ENCODE measurements at regions not wholly inside any gene's neighbourhood (a gene's known extent, or its start where the extent isn't known, plus 50 kb on each side); places are given as distances from the start of the nearest gene placed in this dataset.

DNA sequence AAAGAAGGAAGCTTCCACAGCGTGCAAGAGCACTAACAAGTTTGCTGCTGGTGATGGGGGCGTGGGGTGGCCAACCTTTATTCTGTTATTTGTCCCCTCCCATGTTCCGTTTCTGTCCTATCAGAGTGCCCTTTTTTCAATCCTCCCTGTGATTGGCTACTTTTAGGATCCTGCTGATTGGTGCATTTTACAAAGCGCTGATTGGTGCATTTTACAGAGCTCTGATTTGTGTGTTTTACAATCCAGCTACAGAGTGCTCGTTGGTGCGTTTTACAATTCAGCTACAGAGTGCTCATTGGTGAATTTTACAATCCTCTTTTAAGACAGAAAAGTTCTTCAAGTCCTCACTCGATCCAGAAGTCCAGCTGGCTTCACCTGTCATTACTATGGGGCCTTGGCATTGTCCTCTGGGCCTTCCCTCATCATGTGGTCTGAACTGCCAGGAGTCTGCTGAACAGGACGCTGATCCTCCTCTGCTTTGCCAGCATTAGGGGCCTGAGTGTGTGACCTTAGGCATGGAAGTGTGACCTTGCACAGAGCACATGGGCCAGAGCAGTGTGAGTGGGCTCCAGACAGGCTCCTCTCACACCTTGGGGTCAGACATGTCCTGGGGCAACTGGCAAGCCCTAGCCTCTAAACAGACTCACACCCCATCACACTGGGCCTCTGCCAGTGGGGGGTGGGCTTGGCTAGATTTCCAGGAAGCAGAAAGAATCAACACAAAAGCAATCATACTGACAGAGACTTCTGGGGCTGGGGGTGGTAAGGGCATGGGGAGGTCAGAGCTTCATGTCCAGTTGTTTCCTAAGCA, 167.4 kb downstream of the PTPN20 start:
- no peak for DNase-seq

DNA sequence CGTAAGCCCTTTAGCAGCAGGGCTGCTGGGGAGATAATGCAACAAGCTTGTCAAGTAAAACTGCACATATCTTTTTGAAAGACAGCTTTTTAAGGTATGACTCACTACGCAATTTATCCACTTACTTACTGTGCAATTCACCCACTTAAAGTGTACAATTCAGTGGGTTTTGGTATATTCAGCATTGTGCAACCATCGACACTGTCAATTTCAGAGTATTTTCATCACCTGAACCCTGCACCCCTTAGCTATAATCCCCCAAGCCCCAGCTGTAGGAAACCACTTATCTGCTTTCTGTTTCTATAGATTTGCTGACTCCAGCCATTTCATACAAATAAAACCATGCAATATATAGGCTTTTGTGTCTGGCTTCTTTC, 168.0 kb downstream of the PTPN20 start:
- DNase-seq: no peak

DNA sequence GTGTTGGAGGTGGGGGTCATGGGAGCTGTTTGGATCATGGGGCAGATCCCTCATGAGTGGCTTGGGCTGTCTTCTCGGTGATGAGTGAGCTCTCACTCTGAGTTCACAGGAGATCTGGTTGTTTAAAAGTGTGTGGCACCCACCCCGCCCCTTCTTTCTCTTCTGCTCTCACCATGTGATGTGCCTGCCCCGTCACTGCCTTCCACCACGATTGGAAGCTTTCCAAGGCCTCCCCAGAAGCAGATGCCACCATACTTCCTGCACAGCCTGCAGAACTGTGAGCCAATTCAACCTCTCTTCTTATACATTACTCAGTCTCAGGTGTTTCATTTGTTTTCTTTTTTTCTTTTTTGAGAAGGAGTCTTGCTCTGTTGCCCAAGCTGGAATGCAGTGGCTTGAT, 170.0 kb downstream of the PTPN20 start:
- no peak for DNase-seq

DNA sequence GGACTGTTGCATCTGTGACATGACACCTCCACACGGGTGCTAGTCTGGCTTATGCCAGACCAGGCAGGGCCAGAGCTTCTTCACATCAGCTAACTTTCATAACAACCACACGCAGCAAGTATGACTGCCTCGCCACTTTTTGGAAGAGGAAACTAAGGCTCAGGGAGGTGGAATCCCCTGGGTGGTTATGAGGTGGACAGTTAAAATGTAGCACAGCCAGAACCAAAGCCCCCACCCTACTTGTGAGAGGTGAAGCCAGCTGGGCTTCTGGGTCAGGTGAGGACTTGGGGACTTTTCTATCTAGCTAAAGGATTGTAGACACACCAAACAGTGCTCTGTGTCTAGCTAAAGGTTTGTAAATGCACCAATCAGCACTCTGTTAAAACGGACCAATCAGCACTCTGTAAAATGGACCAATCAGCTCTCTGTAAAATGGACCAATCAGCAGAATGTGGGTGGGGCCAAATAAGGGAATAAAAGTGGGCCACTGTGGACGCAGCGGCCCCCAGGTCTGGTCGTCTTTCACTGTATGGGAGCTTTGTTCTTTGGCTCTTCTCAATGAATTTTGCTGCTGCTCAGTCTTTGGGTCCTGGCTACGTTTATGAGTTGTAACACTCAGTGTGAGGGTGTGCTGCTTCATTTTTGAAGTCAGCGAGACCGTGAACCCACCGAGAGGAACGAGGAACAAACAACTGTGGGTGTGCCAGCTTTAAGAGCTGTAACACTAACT, 171.0 kb downstream of the PTPN20 start:
- no peak for DNase-seq

DNA sequence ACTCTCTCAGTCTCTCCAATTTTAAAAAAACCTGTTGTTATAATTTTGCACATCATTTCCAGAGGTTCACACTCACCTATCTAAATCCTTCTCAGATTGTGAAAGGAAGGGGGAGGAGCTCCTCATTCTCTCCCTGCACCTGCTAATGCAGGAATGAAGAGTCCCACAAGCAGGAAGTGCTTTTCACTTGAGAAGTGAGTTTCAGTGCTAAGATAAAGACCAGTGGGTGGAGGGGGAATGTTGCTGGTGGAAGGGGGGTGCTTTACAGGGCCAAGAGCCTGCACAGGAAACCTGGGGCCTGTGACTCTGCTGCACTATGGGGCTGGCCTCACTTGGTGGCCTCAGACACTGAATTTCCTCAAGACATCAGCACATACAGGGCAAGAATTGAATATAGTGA, 176.4 kb downstream of the PTPN20 start:
- no peak for DNase-seq

DNA sequence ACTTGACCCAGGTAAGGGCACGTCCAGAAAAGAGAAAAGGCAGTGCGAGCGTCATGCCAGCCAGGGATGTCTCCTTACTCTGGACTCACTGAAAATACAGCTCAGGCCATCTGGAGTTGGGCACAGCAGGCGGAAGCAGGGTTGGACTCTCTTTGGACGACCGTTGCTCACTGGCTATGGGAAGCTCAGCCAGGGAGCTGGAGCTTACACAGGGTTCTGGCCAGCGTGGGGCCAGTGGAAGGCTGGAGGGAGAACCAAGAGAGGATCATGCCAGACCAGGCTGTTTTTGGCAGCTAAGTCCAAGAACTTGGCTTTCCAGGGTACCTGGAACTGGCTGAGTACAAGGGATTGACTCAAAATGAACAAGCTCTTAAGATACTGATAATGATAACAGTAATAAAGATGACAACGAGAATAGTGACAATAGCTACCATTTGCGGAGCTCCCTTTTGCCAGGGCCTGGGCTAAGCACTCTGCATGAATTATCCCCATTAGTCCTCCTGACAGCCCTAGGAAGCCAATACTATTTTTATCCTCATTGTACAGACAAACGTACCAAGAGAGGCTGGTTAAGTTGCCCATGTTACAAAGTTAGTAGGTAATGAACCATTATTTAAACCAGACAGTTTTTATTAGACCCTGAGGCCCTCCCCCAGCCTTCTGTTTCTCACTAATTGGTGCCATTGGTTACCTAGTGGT, 177.6 kb downstream of the PTPN20 start:
- DNase-seq: no peak

DNA sequence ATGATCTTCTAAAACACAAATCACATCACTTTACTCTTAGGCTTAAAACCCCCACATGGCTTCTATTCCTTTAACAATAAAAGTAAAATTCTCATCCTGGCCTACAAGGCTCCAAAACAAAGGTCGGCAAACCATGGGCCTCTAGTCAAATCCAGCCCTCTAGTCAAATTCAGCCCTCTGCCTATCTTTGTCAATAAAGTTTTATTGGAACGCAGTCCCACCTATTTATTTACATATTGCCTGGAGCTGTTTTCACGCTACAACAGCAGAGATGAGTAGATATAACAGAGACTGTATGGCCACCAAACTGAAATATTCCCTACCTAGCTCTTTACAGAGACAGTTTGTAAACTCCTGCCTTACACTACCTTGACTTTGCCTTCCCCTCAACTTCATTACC, 178.8 kb downstream of the PTPN20 start:
- DNase-seq: no peak

DNA sequence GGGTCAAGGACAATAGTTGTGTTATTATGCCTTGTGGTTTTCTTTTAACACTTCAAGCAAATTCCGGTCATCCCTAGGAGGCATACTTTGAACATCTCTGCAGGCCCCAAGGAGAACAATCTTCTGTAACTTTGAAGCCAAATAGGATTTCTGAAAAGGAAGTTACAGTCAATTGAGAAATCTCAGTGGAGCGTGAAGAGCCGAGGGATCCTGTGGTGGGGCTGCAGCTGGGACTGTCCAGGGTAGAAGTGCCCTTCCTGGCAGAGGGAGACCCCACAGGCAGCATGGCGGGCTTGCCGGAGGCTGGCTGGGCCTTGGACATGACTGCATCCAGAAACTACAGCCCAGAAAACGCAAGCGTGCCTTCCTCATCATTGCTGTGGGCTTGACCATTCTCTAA, 179.7 kb downstream of the PTPN20 start:
- DNase-seq: no peak

DNA sequence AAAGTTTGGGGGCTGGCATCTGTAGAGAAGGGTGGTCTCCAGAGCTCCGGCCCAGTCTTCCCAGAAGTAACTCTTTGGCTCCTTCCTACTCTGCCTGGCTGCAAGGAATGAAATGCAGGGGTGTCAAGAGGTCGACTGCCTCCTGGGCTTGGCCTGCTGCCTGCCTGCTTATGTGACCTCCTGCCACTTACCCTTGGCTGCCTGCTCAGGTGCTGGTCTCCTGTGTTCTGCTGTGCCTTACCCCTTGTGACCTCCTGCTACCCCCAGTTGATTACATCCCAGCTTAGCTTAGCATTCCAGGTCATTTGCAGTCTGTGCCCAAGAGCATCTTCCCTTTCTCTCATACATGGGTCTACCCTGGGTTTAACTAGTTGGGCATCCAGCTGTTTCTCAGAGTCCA, 180.2 kb downstream of the PTPN20 start:
- DNase-seq: no peak

DNA sequence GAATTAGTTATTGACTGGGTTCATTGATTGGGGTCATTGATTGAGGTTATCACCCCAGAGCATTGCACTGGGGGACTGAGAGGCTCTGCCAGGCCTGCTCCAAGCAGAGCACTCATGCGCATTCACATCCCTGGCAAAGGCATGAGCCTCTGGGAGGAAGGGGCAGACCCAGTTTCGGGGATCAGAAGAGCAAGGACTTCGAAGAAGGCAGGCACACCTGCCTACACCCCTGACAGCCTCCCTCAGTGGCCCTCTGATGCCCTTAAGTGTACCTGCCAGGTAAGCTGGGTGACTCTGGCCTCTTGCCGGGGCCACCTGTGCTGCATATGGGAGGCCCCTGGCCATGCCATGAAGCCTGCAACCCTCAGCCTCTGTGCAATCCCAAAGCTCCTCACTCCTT, 181.1 kb downstream of the PTPN20 start:
- no peak for DNase-seq

DNA sequence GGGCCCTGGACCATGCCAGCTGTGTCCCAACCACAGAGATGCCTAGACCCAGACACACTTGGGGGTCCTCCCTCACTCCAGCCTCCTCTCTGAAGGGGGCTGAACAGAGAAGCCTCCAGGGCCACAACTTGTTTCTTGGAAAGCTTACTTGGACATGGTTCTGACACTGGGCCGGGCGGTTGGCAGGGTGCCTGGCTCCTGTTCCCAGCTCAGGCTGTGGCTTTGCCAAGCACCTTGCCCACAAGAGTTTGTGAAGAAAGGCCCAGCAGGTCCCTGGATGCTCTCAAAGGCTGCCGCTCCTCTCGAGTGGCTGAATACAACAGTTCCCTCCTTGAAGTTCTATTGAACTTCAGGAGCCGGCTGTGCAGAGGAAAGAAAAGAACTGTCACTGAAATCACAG, 181.6 kb downstream of the PTPN20 start:
- DNase-seq: no peak

DNA sequence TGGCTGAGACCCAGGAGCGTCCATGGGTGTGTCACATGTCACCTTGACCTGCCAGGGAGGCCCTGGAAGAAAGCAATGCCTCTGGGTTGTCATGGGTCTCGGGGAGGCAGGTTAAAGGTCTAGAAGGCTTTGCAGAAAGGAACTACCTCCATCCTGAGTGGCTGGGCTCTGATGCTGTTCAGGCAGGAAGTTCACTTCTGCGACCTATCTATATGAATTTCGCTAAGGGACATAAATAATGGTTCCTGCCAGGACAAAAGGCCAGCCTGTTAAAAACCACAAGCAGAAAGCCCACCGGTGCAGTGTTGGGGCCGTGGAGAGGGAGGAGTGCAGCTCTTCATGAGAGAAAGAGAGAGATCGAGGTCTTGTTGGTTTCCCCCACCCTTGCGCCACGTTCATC, 182.9 kb downstream of the PTPN20 start:
- no peak for DNase-seq

DNA sequence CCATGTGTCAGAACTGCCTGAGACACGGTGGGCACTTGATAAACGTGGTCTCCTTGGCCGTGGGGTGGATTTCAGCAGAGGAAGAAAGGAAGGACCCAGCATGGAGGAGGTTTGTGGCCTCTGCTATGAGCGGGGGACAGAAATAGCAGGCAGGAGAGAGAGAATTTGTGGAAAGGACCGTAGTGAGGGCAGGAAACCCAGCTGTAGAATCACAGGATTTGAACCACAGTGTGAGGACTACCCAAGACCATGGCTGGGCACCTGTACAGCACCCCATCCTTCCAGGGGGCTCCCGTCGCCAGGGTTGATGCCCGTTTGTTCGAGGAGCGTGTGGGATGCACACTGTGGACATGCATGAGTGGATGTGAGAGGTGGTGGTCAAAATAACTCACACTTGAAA, 183.4 kb downstream of the PTPN20 start:
- DNase-seq: no peak

DNA sequence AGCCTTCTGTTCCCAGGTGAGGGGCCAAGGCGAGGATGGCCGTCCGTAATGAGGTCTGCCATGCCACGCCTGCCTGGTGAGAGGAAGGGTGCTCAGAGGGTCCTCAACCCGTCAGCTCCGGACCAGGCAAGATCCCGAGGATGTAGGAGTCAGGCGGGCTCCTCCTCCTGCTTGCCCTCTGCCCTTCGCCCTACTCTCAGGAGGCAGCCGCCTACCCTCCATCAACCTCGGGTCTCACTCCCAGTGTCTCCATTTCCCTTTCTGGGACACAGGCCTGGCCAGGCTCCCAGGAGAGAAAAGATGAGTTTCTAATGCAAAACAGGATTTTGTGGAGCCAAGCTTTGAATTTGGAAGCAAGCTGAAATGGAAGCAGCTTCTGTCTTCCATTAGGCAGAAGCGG, 184.0 kb downstream of the PTPN20 start:
- DNase-seq: no peak

DNA sequence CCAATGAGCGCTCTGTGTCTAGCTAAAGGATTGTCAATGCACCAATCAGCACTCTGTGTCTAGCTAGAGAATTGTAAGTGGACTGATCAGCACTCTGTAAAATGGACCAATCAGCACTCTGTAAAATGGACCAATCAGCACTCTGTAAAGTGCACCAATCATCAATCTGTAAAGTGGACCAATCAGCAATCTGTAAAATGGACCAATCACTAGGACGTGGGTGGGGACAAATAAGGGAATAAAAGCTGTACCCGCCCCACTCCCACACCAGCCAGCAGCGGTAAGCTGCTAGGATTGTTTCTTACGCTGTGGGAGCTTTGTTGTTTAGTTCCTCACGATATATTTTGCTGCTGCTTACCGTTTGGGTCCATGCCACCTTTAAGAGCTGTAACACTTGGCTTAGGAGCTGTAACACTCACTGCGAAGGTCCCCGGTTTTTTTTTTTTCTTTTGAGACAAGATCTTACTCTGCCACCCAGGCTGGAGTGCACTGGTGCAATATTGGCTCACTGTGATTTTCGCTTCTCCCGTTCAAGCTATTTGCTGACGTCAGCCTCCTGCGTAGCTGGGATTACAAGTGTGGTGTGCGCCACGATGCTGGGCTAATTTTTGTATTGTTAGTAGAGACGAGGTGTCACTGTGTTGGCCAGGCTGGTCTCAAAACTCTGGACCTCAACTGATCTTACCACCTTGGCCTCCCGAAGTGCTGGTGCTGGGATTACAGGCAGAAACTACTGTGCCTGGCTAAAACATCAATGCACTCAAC, 184.8 kb downstream of the PTPN20 start:
- DNase-seq: no peak

DNA sequence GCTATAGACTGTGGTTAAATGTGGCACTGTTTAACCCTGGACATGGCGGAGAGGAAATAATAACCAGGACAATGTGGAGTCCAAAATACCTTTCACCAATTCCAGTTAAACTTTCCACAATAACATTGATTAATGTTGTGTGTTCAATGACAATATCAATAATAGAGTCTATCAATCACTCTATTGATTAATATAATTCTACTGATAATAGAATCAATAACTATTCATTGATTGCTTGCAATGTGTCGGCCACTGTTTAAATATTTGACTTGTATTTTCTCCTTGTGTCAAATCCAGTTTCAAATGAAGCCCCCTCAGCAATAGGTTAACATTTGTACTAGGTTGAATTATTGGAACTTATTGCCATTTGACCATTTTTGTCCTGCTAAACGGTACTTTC, 187.0 kb downstream of the PTPN20 start:
- DNase-seq: no peak

DNA sequence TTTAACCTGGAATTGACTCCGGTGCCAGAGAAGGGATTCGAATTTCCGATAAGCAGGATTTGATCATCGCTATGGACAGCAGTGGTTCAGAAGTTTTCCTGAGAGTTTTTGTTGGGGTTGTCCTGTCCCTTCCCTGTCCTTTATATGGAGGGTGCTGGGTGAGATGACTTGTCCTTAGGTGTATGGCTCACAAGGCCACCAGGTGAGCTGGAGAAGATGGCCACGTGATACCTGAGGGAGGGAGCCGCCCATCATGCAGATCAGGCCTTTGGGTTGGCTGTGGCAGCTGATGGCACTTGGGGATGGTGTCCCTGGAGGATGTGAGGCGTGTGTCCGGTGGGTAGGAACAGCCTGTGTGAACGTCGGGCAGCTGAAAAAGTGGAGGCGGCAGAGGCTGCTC, 187.7 kb downstream of the PTPN20 start:
- no peak for DNase-seq

DNA sequence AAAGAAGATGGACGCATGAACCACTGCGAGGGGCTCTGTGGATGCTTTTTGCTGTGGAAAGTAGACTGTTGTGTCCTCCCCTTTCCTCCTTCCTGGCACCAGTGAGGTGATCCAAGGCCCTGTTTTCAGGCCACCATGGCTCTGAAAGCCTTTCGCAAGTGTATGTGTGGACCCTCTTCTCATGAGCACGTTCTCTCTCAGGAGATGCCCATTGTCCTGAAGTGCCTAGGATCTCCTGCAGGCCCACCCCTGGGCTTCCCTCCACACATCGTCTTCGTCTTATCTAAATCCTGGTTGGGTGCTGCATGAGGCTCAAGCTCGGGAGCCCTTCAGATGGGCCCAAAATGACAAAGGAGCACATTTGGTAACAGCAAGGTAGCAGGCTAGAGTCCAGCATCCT, 188.2 kb downstream of the PTPN20 start:
- DNase-seq: no peak

DNA sequence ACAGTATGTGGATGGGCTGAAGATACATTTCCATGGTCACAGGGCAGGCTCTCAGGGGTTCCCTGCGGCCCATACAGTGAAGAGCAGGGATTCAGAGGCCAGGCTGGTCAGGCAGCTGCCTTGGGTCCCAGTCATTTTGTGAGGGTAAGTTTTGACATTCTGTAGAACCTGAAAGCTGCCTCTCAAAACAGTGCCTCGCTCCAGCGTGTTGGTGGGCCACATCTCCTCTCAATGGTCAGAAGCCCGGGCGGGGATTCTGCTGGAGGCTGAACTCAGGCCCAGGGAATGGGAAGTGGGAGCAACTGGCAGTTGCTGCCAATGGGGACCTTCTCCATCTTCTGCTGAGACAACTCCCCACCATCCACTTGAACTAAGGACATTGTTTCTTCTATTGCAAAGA, 190.0 kb downstream of the PTPN20 start:
- no peak for DNase-seq

DNA sequence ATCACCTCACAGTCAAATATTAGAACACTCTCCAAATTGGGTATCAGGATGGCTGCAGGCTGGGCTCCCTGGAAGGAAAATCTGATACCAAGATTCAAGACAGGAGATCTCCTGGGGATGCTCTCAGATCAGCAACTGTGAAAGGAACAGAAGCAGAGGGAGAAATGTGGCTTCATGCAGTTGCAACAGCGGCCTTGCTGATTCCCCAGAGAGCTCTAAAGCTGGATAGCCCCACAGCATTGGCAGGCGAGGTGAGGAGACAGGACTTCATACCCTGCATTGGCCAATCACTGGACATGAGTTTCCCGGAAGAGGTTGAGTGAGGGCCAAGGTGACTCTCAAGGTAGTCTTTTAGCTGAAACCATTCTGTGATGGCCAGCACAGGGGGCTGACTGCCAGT, 190.6 kb downstream of the PTPN20 start:
- no peak for DNase-seq

DNA sequence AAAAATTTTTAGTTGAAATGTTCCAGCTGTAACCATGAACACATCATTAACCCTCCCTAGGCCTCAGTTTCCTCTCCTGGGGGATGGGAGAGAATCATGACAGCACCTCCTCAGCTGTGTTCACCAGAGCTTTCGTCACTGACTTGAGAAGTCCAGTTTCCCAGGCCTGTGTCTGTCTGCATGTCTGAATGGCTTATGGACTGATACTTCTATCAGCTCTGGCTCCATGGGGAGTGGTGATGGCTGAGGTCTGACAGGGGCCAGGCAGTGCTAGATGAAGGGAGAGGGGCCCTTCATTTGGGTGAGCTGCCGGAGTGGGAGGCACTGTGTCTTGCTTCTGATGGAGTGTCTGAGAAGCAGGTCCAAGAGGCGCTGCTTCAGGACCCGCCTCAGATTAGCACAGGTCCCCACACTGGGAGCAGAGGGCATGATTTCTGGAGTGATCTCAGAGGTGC, 192.9 kb downstream of the PTPN20 start:
- no peak for DNase-seq

DNA sequence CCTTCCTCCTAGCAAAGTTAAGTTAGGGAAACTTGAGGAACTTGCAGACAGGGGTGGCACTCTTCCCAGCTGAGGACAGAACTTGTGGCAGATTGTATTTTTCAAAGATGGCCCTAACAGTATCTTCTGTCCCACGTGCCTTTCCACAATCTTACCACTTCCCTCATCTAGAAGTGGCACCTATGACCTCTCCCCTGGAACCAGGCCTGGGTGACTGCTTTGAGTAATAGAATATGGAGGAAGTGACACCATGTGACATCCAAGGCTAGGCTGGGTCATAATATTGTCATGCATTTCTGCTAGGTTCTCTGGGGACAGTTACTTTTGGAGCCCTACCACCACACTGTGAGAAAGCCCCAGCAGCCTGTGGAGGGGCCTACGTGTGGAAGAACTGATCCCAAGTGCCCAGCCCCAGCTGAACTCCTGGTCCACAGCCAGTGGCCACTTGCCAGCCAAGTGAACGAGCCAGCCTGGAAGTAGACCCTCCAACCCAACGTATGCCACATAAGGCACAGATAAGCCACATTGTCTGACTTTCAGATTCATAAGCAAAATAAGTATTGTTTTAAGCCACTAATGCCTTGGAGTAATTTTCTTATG, 193.7 kb downstream of the PTPN20 start:
- DNase-seq: no peak

Measured in NCI-H1105 (cell line).